K562 (cell line): ENCODE measurements at regions not wholly inside any gene's neighbourhood (a gene's known extent, or its start where the extent isn't known, plus 50 kb on each side); places are given as distances from the start of the nearest gene placed in this dataset.
"Not testable (repeated sequence)": the region's sequence is repeated elsewhere in the genome, so short reads cannot be mapped to it uniquely, and the experiment has no call there.

ENCODE experiments used
- BACH1 ChIP-seq: fragments of 200-800 bp; sonication (Bioruptor generic); IDR thresholded peaks from 2 replicates; pipeline ENCODE4 v1.6.1; 2016; ENCODE audit warnings: missing genetic modification characterization, missing compliant biosample characterization
- CC2D1A ChIP-seq: fragments of 450-650 bp; IDR thresholded peaks from 2 replicates; pipeline ENCODE4 v1.6.1; 2017; ENCODE audit warnings: mild to moderate bottlenecking
- CXXC5 ChIP-seq: fragments of 250-450 bp; sonication (Bioruptor Pico); IDR thresholded peaks from 2 replicates; pipeline ENCODE4 v1.8.0; 2022; ENCODE audit warnings: inconsistent platforms, mild to moderate bottlenecking, moderate library complexity
- E2F3 ChIP-seq: fragments of 250-450 bp; sonication (Bioruptor Pico); IDR thresholded peaks from 2 replicates; pipeline ENCODE4 v1.4.0; 2020; ENCODE audit warnings: mild to moderate bottlenecking
- EHMT2 ChIP-seq: fragments of 450-650 bp; IDR thresholded peaks from 2 replicates; pipeline ENCODE4 v1.6.1; 2018; ENCODE audit warnings: antibody characterized with exemption
- GTF2E2 ChIP-seq: fragments of 200-800 bp; sonication (Bioruptor generic); IDR thresholded peaks from 2 replicates; pipeline ENCODE4 v1.6.1; 2016; ENCODE audit warnings: missing genetic modification characterization, missing compliant biosample characterization
- MAFK ChIP-seq: IDR thresholded peaks from 2 replicates; pipeline ENCODE4 v1.6.1; 2011; ENCODE audit warnings: low read length, improper control_type of control experiment
- MCM7 ChIP-seq, 2 experiments: fragments of 450-650 bp; IDR thresholded peaks; 2 replicates each; pipeline ENCODE4 v1.6.1; 2016 to 2018
- MYC ChIP-seq, 2 experiments: fragments of 250-450 bp in 1 of 2; sonication (Bioruptor Pico) in 1 of 2; IDR thresholded peaks; 2 replicates each; pipeline versions ENCODE4 v1.5.1 to v1.6.1; 2012 to 2021; ENCODE audit warnings: low read depth in 2 of 2, borderline replicate concordance in 1 of 2, improper control_type of control experiment in 1 of 2, low read length in 1 of 2, mild to moderate bottlenecking in 1 of 2, moderate library complexity in 1 of 2
- NR2C1 ChIP-seq, 2 experiments: fragments of 450-650 bp; IDR thresholded peaks; 2 replicates each; pipeline ENCODE4 v1.6.1; 2017; ENCODE audit warnings: mild to moderate bottlenecking in 2 of 2, antibody characterized with exemption in 1 of 2, inconsistent platforms in 1 of 2, missing compliant biosample characterization in 1 of 2, missing genetic modification characterization in 1 of 2
- RBFOX2 ChIP-seq: fragments of 200-400 bp; formaldehyde crosslinking; IDR thresholded peaks from 2 replicates; pipeline ENCODE4 v1.6.1; 2017; ENCODE audit warnings: low read depth, mild to moderate bottlenecking, low read length, moderate library complexity
- SIN3B ChIP-seq: fragments of 450-650 bp; IDR thresholded peaks from 2 replicates; pipeline ENCODE4 v1.6.1; 2017; ENCODE audit warnings: low read depth, mild to moderate bottlenecking, moderate library complexity
- SP1 ChIP-seq: sonication (generic); formaldehyde crosslinking; IDR thresholded peaks from 2 replicates; pipeline ENCODE4 v1.8.1; 2022; ENCODE audit warnings: mild to moderate bottlenecking, missing genetic modification reagents
- TEAD4 ChIP-seq, 2 experiments: sonication (generic) in 1 of 2; formaldehyde crosslinking in 1 of 2; IDR thresholded peaks; 2 replicates each; pipeline versions ENCODE4 v1.6.1 to v1.8.0; 2012 to 2022; ENCODE audit warnings: borderline replicate concordance in 1 of 2, inconsistent platforms in 1 of 2, low read length in 1 of 2, mild to moderate bottlenecking in 1 of 2, missing genetic modification reagents in 1 of 2
- ZNF639 ChIP-seq, 2 experiments: fragments of 200-800 bp in 1 of 2; sonication (Bioruptor generic) in 1 of 2; sonication (generic) in 1 of 2; formaldehyde crosslinking in 1 of 2; IDR thresholded peaks in 1 of 2; conservative IDR thresholded peaks in 1 of 2; 2 replicates each; pipeline versions ENCODE4 v1.5.0 to v1.6.1; 2016 to 2020; ENCODE audit warnings: missing compliant biosample characterization in 1 of 2, missing genetic modification characterization in 1 of 2, missing genetic modification reagents in 1 of 2
- TF ChIP-seq, protein P1 (sequence below): fragments of 450-650 bp; IDR thresholded peaks from 2 replicates; pipeline ENCODE4 v1.6.1; 2016; ENCODE audit warnings: borderline replicate concordance
- TF ChIP-seq, protein P2 (sequence below): fragments of 450-650 bp; IDR thresholded peaks from 2 replicates; pipeline ENCODE4 v1.6.1; 2018; ENCODE audit not compliant: partially characterized antibody

DNA sequence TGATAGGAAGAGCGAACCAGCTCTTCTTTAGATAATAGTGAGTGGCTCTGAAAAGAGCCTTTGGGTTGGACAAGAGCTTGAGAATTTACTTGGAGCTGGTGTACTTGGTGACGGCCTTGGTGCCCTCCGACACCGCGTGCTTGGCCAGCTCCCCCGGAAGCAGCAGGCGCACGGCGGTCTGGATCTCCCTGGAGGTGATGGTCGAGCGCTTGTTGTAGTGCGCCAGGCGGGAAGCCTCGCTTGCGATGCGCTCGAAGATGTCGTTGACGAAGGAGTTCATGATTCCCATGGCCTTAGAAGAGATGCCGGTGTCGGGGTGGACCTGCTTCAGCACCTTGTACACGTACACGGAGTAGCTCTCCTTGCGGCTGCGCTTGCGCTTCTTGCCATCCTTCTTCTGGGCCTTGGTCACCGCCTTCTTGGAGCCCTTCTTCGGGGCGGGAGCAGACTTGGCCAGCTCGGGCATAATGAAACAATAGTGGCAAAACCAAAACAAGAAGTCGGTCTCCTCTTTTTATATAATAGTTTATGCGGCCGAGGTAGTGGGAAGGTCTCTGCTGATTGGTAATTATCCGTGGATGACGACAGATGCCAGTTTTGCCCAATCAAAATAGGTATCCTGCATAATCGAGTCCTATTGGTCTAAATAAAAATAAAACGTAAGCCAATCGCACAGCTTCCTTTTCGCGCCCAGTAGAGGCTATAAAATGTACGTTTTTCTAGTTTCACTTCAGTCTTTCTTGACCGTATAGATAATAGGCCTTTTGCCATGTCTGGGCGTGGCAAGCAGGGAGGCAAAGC is 104.6 kb downstream of the OR2B2 start (continued):
- TF ChIP-seq NR2C1 (IDR thresholded peaks at IDR 0.05); MYC (IDR thresholded peaks at IDR 0.05; ENCODE audit: low read depth, low read length); TEAD4 (CRISPR knock-in tag; IDR thresholded peaks at IDR 0.05; ENCODE audit: borderline replicate concordance): not testable (repeated sequence)
- TF ChIP-seq NR2C1 (tag; IDR thresholded peaks at IDR 0.05) (0 out of 2 replicates have a peak, but pooled peaks have one; percentile 5), MYC (CRISPR knock-in tag; IDR thresholded peaks at IDR 0.05; ENCODE audit: borderline replicate concordance, low read depth) (peak; percentile 64; the same call in 1 of the 2 replicates), E2F3 (CRISPR knock-in tag) (peak; percentile 83; the same call in 1 of the 2 replicates), GTF2E2 (peak; percentile 99), BACH1 (tag) (peak; percentile 11; the same call in 1 of the 2 replicates), MAFK (0 out of 2 replicates have a peak, but pooled peaks have one; percentile 4), TEAD4 (IDR thresholded peaks at IDR 0.05; ENCODE audit: low read length) (0 out of 2 replicates have a peak, but pooled peaks have one; percentile 2), SIN3B (peak; percentile 36; the same call in 1 of the 2 replicates), EHMT2 (0 out of 2 replicates have a peak, but pooled peaks have one; percentile 47), SP1 (CRISPR knock-in tag) (peak; percentile 55), MCM7 (IDR thresholded peaks at IDR 0.05) (0 out of 4 replicates have a peak, but pooled peaks of 1 of the 2 experiments have one; percentile 19), RBFOX2 (peak; percentile 91), CC2D1A (peak; percentile 87), CXXC5 (peak; percentile 87), ZNF639 (CRISPR knock-in tag; conservative IDR thresholded peaks at IDR 0.05 in 1 of 2, IDR thresholded peaks at IDR 0.05 in 1 of 2) (peak in 1 of 2 experiments; percentile 48; a peak in 1 of 4 replicates)
- TF ChIP-seq, protein P1, sequence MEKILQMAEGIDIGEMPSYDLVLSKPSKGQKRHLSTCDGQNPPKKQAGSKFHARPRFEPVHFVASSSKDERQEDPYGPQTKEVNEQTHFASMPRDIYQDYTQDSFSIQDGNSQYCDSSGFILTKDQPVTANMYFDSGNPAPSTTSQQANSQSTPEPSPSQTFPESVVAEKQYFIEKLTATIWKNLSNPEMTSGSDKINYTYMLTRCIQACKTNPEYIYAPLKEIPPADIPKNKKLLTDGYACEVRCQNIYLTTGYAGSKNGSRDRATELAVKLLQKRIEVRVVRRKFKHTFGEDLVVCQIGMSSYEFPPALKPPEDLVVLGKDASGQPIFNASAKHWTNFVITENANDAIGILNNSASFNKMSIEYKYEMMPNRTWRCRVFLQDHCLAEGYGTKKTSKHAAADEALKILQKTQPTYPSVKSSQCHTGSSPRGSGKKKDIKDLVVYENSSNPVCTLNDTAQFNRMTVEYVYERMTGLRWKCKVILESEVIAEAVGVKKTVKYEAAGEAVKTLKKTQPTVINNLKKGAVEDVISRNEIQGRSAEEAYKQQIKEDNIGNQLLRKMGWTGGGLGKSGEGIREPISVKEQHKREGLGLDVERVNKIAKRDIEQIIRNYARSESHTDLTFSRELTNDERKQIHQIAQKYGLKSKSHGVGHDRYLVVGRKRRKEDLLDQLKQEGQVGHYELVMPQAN: peak; percentile 85
- TF ChIP-seq, protein P2, sequence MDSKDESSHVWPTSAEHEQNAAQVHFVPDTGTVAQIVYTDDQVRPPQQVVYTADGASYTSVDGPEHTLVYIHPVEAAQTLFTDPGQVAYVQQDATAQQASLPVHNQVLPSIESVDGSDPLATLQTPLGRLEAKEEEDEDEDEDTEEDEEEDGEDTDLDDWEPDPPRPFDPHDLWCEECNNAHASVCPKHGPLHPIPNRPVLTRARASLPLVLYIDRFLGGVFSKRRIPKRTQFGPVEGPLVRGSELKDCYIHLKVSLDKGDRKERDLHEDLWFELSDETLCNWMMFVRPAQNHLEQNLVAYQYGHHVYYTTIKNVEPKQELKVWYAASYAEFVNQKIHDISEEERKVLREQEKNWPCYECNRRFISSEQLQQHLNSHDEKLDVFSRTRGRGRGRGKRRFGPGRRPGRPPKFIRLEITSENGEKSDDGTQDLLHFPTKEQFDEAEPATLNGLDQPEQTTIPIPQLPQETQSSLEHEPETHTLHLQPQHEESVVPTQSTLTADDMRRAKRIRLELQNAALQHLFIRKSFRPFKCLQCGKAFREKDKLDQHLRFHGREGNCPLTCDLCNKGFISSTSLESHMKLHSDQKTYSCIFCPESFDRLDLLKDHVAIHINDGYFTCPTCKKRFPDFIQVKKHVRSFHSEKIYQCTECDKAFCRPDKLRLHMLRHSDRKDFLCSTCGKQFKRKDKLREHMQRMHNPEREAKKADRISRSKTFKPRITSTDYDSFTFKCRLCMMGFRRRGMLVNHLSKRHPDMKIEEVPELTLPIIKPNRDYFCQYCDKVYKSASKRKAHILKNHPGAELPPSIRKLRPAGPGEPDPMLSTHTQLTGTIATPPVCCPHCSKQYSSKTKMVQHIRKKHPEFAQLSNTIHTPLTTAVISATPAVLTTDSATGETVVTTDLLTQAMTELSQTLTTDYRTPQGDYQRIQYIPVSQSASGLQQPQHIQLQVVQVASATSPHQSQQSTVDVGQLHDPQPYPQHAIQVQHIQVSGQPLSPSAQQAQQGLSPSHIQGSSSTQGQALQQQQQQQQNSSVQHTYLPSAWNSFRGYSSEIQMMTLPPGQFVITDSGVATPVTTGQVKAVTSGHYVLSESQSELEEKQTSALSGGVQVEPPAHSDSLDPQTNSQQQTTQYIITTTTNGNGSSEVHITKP: peak; percentile 28
